HCEC 1CT (cell line): ENCODE measurements at regions not wholly inside any gene's neighbourhood (a gene's known extent, or its start where the extent isn't known, plus 50 kb on each side); places are given as distances from the start of the nearest gene placed in this dataset.
"Not testable (repeated sequence)": the region's sequence is repeated elsewhere in the genome, so short reads cannot be mapped to it uniquely, and the experiment has no call there.

Source experiments
- DNase-seq: peaks from one replicate; pipeline ENCODE4 v3.0.0-alpha.2; 2017

GRCh38 chr12:61993734-61994345 lies 266.4 kb upstream of the USP15 start:
- DNase-seq = no peak

GRCh38 chr12:61996717-61997116 lies 263.5 kb upstream of the USP15 start:
- no peak for DNase-seq

GRCh38 chr12:61998791-61999190 lies 261.4 kb upstream of the USP15 start:
- no peak for DNase-seq

- DNase-seq = no peak
These were observed 260.9 kb upstream of the USP15 start for GRCh38 chr12:61999311-61999710.

- DNase-seq = no peak
These were observed 258.8 kb upstream of the USP15 start for GRCh38 chr12:62001424-62001823.

GRCh38 chr12:62003226-62003625 lies 257.0 kb upstream of the USP15 start:
- DNase-seq = no peak

- no peak for DNase-seq
These were observed 256.5 kb upstream of the USP15 start for GRCh38 chr12:62003701-62004100.

- no peak for DNase-seq
These were observed 254.6 kb upstream of the USP15 start for GRCh38 chr12:62005615-62006014.

GRCh38 chr12:62006076-62006732 lies 254.0 kb upstream of the USP15 start:
- peak; percentile 8 for DNase-seq

GRCh38 chr12:62008703-62009102 lies 251.5 kb upstream of the USP15 start:
- DNase-seq = no peak

GRCh38 chr12:62009445-62009844 lies 250.8 kb upstream of the USP15 start:
- DNase-seq = no peak

GRCh38 chr12:62010331-62010906 lies 249.8 kb upstream of the USP15 start:
- not testable (repeated sequence) for DNase-seq

- not testable (repeated sequence) for DNase-seq
These were observed 249.2 kb upstream of the USP15 start for GRCh38 chr12:62010973-62011372.

- no peak for DNase-seq
These were observed 245.9 kb upstream of the USP15 start for GRCh38 chr12:62014330-62014729.

GRCh38 chr12:62016021-62016420 lies 244.2 kb upstream of the USP15 start:
- DNase-seq = no peak

- DNase-seq = no peak
These were observed 238.4 kb upstream of the USP15 start for GRCh38 chr12:62021808-62022207.

GRCh38 chr12:62028536-62028935 lies 231.7 kb upstream of the USP15 start:
- no peak for DNase-seq

- DNase-seq = no peak
These were observed 227.3 kb upstream of the USP15 start for GRCh38 chr12:62032870-62033269.

GRCh38 chr12:62044450-62045135 lies 215.6 kb upstream of the USP15 start:
- no peak for DNase-seq

GRCh38 chr12:62045211-62045610 lies 215.0 kb upstream of the USP15 start:
- no peak for DNase-seq

- no peak for DNase-seq
These were observed 209.4 kb upstream of the USP15 start for GRCh38 chr12:62050785-62051184.

- DNase-seq = no peak
These were observed 190.2 kb upstream of the USP15 start for GRCh38 chr12:62069976-62070375.

GRCh38 chr12:62073236-62073635 lies 187.0 kb upstream of the USP15 start:
- DNase-seq = not testable (repeated sequence)

- no peak for DNase-seq
These were observed 184.3 kb upstream of the USP15 start for GRCh38 chr12:62075870-62076269.
